A549 (cell line): ENCODE measurements at regions not wholly inside any gene's neighbourhood (a gene's known extent, or its start where the extent isn't known, plus 50 kb on each side); places are given as distances from the start of the nearest gene placed in this dataset.

Source experiments
- BHLHE40 ChIP-seq: IDR thresholded peaks from 2 replicates; pipeline ENCODE4 v1.6.1; 2012; ENCODE audit warnings: low read depth, low read length, inconsistent platforms
- EHF ChIP-seq: fragments of 250-450 bp; sonication (Bioruptor Pico); IDR thresholded peaks from 2 replicates; pipeline ENCODE4 v1.5.0; 2020; ENCODE audit warnings: mild to moderate bottlenecking
- EHMT2 ChIP-seq: fragments of 200-600 bp; sonication (generic); IDR thresholded peaks from 2 replicates; pipeline ENCODE4 v1.6.1; 2016; ENCODE audit warnings: antibody characterized with exemption, low read depth, mild to moderate bottlenecking, moderate library complexity
- FOSL2 ChIP-seq, 2 experiments: fragments of 450-650 bp in 1 of 2; fragments of >200 bp in 1 of 2; sonication (Bioruptor Twin) in 1 of 2; formaldehyde crosslinking; IDR thresholded peaks; 2 replicates each; pipeline versions ENCODE4 v1.5.0 to v1.6.1; 2016 to 2020; ENCODE audit warnings: mild to moderate bottlenecking in 1 of 2, moderate library complexity in 1 of 2
- MAZ ChIP-seq: fragments of 150-350 bp; IDR thresholded peaks from 2 replicates; pipeline ENCODE4 v1.6.1; 2014; ENCODE audit warnings: antibody characterized with exemption, low read depth, low read length, borderline replicate concordance
- MYC ChIP-seq: IDR thresholded peaks from 2 replicates; pipeline ENCODE4 v1.6.1; 2012; ENCODE audit warnings: mild to moderate bottlenecking, inconsistent platforms, low read length, improper control_type of control experiment, borderline replicate concordance
- POLR2AphosphoS2 ChIP-seq: conservative IDR thresholded peaks from 2 replicates; pipeline ENCODE4 v1.6.1; 2012; ENCODE audit warnings: low read length, improper control_type of control experiment, inconsistent platforms
- SMC3 ChIP-seq: fragments of >200 bp; sonication (Bioruptor Twin); formaldehyde crosslinking; IDR thresholded peaks from 3 replicates; pipeline ENCODE4 v1.6.1; 2018; ENCODE audit warnings: inconsistent platforms
- ZC3H11A ChIP-seq: fragments of 450-650 bp; IDR thresholded peaks from 2 replicates; pipeline ENCODE4 v1.6.1; 2014; ENCODE audit warnings: antibody characterized with exemption, mild to moderate bottlenecking
- ZNF302 ChIP-seq: fragments of 250-450 bp; sonication (Bioruptor Pico); IDR thresholded peaks from 2 replicates; pipeline ENCODE4 v1.9.0; 2021; ENCODE audit warnings: inconsistent platforms, mild to moderate bottlenecking, moderate library complexity
- TF ChIP-seq, protein P1 (sequence below): fragments of >200 bp; sonication (Bioruptor Twin); formaldehyde crosslinking; IDR thresholded peaks from 3 replicates; pipeline ENCODE4 v1.5.1; 2016
- TF ChIP-seq, protein P2 (sequence below): IDR thresholded peaks from 2 replicates; pipeline ENCODE4 v1.6.1; 2012
- TF ChIP-seq, protein P3 (sequence below): fragments of 450-650 bp; IDR thresholded peaks from 2 replicates; pipeline ENCODE4 v1.6.1; 2014; ENCODE audit warnings: antibody characterized with exemption
- TF ChIP-seq, protein P4 (sequence below): fragments of 150-350 bp; IDR thresholded peaks from 2 replicates; pipeline ENCODE4 v1.6.1; 2014; ENCODE audit warnings: low read depth, mild to moderate bottlenecking, low read length

DNA sequence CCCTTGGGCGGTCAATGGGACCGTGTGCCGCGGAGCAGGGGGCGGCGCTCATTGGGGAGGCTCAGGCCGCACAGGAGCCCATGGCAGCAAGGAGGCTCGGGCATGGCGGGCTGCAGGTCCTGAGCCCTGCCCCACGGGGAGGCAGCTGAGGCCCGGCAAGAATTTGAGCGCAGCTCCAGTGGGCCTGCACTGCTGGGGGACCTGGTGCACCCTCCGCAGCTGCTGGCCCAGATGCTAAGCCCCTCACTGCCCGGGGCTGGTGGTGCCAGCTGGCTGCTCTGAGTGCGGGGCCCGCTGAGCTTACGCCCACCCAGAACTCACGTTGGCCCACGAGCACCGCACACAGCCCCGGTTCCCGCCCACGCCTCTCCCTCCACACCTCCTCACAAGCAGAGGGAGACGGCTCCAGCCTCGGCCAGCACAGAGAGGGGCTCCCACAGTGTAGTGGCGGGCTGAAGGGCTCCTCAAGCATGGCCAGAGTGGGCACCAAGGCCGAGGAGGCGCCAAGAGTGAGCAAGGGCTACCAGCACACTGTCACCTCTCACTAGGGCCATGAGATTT is 141.1 kb upstream of the OR13F1 start:
- no peak for TF ChIP-seq FOSL2 (IDR thresholded peaks at IDR 0.05)
- no peak for TF ChIP-seq FOSL2 (CRISPR knock-in tag; IDR thresholded peaks at IDR 0.05)
- no peak for TF ChIP-seq SMC3
- TF ChIP-seq, protein P1, sequence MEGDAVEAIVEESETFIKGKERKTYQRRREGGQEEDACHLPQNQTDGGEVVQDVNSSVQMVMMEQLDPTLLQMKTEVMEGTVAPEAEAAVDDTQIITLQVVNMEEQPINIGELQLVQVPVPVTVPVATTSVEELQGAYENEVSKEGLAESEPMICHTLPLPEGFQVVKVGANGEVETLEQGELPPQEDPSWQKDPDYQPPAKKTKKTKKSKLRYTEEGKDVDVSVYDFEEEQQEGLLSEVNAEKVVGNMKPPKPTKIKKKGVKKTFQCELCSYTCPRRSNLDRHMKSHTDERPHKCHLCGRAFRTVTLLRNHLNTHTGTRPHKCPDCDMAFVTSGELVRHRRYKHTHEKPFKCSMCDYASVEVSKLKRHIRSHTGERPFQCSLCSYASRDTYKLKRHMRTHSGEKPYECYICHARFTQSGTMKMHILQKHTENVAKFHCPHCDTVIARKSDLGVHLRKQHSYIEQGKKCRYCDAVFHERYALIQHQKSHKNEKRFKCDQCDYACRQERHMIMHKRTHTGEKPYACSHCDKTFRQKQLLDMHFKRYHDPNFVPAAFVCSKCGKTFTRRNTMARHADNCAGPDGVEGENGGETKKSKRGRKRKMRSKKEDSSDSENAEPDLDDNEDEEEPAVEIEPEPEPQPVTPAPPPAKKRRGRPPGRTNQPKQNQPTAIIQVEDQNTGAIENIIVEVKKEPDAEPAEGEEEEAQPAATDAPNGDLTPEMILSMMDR = no peak
- TF ChIP-seq, protein P2, sequence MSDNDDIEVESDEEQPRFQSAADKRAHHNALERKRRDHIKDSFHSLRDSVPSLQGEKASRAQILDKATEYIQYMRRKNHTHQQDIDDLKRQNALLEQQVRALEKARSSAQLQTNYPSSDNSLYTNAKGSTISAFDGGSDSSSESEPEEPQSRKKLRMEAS = no peak
- no peak for TF ChIP-seq EHF
- no peak for TF ChIP-seq EHMT2
- no peak for TF ChIP-seq ZNF302 (CRISPR knock-in tag)
- no peak for TF ChIP-seq MYC
- no peak for TF ChIP-seq ZC3H11A
- TF ChIP-seq BHLHE40 = no peak
- no peak for TF ChIP-seq MAZ
- TF ChIP-seq, protein P3, sequence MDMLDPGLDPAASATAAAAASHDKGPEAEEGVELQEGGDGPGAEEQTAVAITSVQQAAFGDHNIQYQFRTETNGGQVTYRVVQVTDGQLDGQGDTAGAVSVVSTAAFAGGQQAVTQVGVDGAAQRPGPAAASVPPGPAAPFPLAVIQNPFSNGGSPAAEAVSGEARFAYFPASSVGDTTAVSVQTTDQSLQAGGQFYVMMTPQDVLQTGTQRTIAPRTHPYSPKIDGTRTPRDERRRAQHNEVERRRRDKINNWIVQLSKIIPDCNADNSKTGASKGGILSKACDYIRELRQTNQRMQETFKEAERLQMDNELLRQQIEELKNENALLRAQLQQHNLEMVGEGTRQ = no peak
- TF ChIP-seq, protein P4, sequence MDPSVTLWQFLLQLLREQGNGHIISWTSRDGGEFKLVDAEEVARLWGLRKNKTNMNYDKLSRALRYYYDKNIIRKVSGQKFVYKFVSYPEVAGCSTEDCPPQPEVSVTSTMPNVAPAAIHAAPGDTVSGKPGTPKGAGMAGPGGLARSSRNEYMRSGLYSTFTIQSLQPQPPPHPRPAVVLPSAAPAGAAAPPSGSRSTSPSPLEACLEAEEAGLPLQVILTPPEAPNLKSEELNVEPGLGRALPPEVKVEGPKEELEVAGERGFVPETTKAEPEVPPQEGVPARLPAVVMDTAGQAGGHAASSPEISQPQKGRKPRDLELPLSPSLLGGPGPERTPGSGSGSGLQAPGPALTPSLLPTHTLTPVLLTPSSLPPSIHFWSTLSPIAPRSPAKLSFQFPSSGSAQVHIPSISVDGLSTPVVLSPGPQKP = no peak
- no peak for TF ChIP-seq POLR2AphosphoS2
